GM19324 (cell line): ENCODE measurements at regions not wholly inside any gene's neighbourhood (a gene's known extent, or its start where the extent isn't known, plus 50 kb on each side); places are given as distances from the start of the nearest gene placed in this dataset.
"Not testable (repeated sequence)": the region's sequence is repeated elsewhere in the genome, so short reads cannot be mapped to it uniquely, and the experiment has no call there.

Source experiments
- ATAC-seq: cut with Tn5 transposase; IDR thresholded peaks from one replicate; pipeline ENCODE4 v1.9.1; 2021; ENCODE audit warnings: mild to moderate bottlenecking, moderate library complexity; ENCODE audit not compliant: unreplicated experiment, low FRiP score

- ATAC-seq: not testable (repeated sequence)
Measured at GRCh38 chr5:1731855-1732237, 67.8 kb downstream of the MRPL36 start.

DNA sequence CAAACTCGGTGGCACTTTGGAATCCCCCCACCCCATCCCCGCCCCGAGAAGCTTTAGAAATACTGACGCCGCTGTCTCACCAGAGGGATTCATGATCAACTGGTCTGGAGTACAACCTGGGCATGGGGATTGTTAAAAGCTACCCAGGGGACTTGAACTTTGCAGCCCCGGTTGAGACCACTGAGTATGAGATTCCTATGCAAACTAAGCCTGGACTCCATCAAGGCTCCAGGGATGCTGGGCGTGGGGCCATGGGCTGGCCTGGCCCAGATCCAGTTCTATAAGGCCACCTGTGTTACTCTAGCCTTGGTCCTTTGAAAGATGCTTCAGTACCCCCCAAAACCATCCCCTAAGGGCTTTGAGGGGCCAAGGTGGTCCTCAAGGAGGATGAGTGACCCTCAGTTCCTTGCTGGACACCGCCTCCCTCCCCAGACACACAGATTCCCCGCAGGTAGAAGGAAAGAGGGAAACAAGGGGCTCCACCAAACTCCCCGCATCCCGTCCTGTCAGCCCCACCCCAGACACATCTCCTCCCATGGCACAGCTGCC is 68.5 kb downstream of the MRPL36 start:
- ATAC-seq: no peak

DNA sequence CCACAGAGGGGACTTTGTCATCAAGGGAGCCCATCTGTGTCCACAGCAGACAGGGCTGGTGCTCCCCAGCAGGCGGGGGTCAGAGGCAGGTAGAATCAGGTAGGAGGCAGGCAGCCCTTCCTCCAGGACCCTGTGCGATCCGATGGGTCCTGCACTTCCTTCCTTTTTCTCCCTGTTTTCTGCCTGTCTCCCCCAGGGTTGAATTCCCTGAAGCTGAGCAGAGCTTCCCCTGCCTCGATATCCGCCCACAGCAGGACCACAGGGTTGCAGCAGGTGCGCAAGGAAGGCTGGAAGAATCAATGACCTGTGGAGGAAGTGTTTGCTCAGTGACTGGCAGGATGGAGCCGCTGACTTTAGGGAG is 69.2 kb downstream of the MRPL36 start:
- no peak for ATAC-seq

DNA sequence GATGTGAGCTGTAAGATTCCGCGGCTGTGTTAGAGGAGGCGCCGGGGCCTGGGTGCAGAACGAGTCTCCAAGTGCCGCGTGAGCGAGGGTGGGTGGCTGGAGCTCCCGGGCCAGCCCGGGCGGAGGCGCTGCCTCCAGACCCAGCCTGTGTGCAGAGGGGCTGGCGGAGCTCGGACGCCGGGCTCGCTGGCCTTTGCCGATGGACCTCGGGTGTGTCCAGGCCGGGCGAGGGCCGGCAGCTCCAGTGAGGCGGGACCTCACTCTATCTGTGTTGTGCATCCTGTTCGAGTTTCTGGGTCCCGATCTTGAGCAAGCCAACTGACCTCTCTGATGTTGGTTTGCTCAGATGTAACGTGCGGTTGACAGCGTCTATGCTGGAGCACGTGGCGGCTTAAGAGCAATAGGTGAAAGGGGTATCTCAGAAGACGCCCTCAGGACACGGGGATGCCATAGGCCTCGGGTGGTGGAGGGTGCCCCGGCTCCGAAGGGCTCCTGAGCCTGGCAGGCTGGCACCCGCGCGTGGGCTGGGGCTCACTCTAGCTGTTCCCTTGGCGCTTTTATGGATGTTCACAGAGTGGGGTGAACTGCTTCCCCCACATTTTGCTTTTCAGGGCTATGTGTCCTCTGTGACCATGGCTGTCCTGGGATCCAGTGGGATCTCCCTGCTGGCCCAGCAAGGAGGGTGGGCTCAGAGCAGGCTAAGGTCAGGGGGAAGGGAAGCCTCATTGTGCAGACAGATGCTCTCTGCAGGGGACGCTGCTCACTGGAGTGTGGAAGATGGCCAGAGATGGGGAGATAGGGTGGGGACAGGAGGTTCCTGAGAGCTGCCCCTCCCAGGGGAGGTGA is 69.8 kb downstream of the MRPL36 start:
- ATAC-seq: no peak

GRCh38 chr5:1728846-1729245 is 70.8 kb downstream of the MRPL36 start:
- ATAC-seq: no peak

DNA sequence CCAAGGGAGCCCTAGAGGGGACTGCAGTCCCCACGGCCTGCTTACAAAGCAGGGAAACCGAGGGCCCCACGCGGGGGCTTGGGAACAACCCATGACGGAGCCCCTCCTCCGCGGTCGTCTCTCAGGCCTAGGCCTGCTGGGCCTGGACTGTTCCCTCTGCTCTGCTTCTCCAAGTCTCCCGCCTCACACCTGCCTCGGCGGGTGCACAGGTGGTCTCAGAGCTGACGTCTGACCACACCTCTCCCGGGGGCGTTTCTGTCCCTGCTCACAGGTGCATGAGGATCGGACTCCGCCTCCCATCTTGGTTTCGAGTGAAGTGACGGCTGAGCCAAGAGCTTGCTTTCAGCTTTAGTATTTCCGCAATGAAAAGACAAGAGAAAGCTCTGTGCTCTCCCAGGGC is 72.1 kb downstream of the MRPL36 start:
- no peak for ATAC-seq

- no peak for ATAC-seq
Measured at GRCh38 chr5:1726956-1727355, 72.7 kb downstream of the MRPL36 start.

GRCh38 chr5:1726469-1726865 is 73.2 kb downstream of the MRPL36 start:
- ATAC-seq: no peak

GRCh38 chr5:1725641-1726468 is 73.8 kb downstream of the MRPL36 start:
- no peak for ATAC-seq

DNA sequence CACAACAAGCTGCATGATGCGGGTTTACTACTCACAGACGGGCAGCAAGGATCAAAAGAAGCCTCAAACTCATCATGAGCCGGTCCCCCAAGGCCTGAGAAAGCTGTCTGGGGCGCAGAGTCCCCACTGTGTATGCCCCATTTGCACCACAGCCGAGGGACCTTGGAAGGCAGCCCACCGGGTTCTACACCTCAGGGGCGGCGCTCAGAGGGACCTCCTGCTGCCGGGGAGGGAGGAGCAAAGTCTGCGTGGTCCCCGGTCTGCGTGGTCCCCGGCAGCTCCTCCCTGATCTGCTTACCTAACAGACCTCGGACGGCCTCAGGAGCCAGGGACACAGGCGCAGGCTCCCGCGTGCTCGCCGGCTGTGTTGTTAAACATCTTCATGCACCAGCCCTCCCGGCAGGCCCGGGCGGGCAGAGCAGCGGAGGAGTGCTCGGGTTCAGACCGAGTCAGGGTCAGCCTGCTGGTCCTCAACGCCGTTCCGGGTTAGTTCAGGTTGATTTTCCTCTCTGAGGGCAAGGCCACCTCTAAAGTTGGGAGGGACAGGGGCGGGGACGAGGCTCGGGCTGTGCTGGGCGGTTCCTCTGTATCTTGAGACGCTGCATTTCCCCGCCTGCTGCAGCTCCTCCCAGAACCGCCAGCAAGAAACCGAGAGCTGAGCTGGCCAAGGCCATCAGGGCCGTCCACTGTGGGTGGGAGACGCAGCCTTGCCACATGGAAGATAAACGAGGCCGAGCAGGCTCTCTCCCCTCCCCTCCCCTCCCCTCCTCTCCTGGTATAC is 74.6 kb downstream of the MRPL36 start:
- no peak for ATAC-seq

- no peak for ATAC-seq
Measured at GRCh38 chr5:1723957-1724821, 75.4 kb downstream of the MRPL36 start.

- no peak for ATAC-seq
Measured at GRCh38 chr5:1723476-1723875, 76.2 kb downstream of the MRPL36 start.

DNA sequence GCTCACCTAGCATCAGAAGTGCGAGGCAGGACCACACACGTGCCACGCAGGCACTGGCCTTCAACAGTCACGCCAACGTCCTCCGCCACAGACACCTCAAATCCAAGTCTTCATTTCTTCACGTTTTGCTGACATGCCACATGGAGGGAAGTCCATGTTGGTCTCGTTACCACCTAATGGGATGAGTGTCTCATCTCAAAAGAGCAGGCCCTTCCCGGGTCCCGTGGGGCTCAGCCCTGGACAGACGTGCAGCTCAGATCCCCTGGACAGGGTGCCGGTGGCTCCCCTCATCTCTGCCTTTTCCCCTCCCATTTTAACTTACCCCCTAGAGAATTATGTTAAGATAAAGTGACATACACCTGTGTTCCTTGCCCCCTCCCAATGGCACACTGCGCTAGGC is 76.8 kb downstream of the MRPL36 start:
- ATAC-seq: no peak

DNA sequence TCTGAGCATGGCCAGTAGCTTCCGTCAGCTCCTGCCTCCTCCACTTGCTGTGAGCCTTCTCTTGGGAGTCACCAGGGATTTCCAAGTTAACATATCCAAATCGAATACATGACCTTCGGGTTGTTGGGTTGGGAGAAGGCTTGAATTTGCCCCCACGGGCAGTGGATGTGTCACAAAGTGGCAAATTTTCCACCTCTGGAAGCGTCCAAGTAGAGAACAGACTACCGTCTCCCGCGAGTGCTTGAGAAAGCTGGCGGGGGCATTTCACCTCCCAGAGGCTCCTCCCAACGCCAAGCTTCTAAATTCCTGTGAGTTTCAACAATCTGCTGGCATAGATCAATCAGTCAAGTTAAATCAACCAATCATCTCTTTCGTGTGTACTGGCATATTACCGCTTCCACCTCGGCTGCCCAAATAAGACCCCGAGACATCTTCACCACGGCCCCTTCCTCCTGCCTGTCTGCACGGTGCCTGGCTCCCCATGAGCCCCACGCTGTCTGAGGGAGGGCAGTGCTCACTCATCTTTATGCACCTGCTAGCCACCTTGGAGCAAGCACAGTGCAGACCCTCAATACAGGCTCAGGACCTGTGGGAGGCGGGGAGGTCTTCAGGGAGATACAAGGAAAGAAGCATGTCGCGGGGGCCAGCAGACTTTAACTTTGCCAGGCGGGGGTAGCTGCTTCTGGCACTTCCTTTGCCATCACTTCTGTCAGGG is 79.1 kb downstream of the MRPL36 start:
- ATAC-seq: no peak

DNA sequence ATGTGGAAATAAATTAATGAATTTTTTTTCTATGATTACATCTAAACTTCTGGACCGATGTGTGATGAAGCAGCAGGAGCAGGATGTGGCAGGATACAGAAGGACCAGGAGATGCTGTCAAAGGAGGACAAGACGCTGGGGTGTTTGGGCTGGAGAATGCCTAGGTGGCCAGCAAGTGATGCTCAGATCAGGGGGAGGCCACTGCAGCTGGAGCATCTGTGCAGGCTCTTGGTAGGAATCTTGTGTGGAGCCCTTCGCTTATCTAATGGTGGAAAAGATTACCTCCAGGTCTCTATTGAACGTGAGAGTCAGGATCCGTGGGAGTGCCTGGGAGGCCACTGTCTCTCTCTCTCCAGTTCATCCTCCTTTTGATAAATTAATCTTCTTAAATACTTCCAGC is 79.8 kb downstream of the MRPL36 start:
- no peak for ATAC-seq

GRCh38 chr5:1718669-1719068 is 81.0 kb downstream of the MRPL36 start:
- ATAC-seq: no peak

DNA sequence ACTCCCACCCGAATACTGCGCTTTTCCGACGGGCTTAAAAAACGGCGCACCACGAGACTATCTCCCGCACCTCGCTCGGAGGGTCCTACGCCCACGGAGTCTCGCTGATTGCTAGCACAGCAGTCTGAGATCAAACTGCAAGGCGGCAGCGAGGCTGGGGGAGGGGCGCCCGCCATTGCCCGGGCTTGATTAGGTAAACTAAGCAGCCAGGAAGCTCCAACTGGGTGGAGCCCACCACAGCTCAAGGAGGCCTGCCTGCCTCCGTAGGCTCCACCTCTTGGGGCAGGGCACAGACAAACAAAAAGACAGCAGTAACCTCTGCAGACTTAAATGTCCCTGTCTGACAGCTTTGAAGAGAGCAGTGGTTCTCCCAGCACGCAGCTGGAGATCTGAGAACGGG is 89.5 kb downstream of the MRPL36 start:
- ATAC-seq: not testable (repeated sequence)

DNA sequence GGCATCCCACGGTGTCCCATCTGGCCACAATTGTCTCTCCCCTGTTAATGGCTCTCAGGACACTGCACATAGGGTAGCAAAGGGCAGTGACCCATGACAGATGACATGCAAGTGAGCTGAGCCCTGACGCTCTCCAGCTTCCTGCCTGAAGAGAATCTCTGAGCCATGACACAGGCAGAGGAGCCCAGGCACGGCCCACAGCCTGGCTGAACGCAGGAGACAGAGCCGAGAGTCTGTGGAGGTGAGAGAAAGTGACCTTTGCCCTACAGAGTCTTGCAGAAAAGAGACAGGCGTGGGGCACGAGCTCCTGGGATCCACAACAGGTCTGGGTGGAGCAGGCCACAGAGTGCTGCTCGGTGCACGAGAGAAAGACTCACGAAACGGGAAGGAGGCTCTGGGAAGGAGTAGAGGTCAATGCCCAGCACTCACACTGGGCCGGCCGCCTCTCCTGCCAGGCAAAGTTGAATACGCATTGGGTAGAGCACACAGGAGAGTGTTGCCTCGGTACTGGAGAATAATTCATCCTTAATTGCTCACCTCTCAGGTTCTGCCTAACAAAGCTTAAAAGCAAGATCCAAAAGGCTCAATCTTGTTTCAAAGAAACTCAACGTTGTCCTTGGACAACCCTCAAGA is 90.3 kb downstream of the MRPL36 start:
- ATAC-seq: no peak
